ENCODE measurements at regions not wholly inside any gene's neighbourhood (a gene's known extent, or its start where the extent isn't known, plus 50 kb on each side); places are given as distances from the start of the nearest gene placed in this dataset.

DNA sequence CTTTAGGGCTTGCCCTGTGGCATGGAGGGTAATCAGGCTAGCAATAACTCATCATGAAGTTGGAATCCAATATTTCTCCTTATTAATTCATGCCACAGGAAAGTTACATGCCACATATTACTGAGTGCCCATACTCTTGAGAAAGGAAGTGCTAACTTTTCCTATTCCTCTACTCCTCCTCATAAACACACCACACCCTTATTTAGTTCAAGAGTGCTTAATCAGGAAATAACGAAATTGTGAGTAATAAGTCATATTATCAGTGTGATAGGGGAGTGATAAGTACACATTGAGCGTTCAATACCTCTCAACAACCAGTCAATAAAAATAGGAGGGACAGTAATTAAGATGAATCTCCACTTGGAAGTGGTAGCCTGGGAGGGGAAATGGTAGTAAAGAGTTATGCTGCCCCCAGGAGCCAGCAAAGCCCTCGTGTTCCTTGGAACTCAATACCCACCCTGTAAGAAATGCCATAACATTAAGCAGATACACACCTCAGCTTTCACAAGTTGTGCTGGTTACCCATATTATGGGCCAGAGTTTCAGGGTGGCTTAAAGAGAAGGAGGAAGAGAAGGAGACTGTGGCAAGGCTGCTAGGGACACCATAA lies 410.0 kb upstream of the NR3C2 start:
- no peak for TF ChIP-seq CTCF (IDR thresholded peaks at IDR 0.05)

GRCh38 chr4:148850257-148850995 lies 408.2 kb upstream of the NR3C2 start:
- TF ChIP-seq CTCF (IDR thresholded peaks at IDR 0.05) = no peak

- TF ChIP-seq CTCF (IDR thresholded peaks at IDR 0.05) = no peak
Observed at GRCh38 chr4:148849581-148849980, 407.4 kb upstream of the NR3C2 start.

GRCh38 chr4:148847544-148848255 lies 405.5 kb upstream of the NR3C2 start:
- TF ChIP-seq CTCF (IDR thresholded peaks at IDR 0.05) = no peak

- no peak for TF ChIP-seq CTCF (IDR thresholded peaks at IDR 0.05)
Observed at GRCh38 chr4:148845609-148846008, 403.4 kb upstream of the NR3C2 start.

- TF ChIP-seq CTCF (IDR thresholded peaks at IDR 0.05) = no peak
Observed at GRCh38 chr4:148843625-148844024, 401.4 kb upstream of the NR3C2 start.

DNA sequence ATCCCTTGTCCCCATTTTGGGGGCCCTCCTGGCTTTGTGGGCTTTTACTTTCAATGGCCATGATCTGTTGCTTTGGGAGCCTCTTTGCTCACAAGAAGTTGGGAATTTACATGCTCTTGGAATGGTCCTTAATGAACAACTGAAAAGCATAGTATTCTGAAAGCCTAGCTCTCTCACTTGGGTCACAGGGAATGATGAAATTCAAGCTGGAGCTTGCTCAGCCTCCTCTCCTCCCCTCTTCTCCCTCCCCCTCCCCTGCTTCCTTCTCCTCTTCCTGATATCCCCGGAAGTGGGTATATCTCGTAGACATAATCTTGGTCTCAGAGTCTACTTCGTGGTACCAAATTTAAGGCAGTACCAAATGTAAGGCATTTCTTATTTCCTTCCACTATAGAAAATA lies 400.6 kb upstream of the NR3C2 start:
- no peak for TF ChIP-seq CTCF (IDR thresholded peaks at IDR 0.05)

Measured in LNCAP (cell line).